Right atrium auricular region (tissue), 2 donors: ENCODE measurements at regions not wholly inside any gene's neighbourhood (a gene's known extent, or its start where the extent isn't known, plus 50 kb on each side); places are given as distances from the start of the nearest gene placed in this dataset.
"Not testable (repeated sequence)": the region's sequence is repeated elsewhere in the genome, so short reads cannot be mapped to it uniquely, and the experiment has no call there.

ENCODE experiments used
- DNase-seq: peaks from one replicate; pipeline ENCODE4 v3.0.0-alpha.2; 2019; ENCODE audit warnings: low spot score
- H3K27ac ChIP-seq, 2 donors: fragments of 200-600 bp; sonication (generic); 1 replicate in 1 of 2; 2 replicates in 1 of 2; pipeline ENCODE4 v1.5.1; 2016 to 2019
- H3K27me3 ChIP-seq, 2 donors: fragments of 200-600 bp; sonication (generic); one replicate each; pipeline versions ENCODE4 v1.5.1 to v1.6.0; 2017 to 2019
- H3K36me3 ChIP-seq: fragments of 200-600 bp; sonication (generic); one replicate; pipeline ENCODE4 v1.5.1; 2016
- H3K4me1 ChIP-seq, 2 donors: fragments of 200-600 bp; sonication (generic); one replicate each; pipeline versions ENCODE4 v1.5.1 to v1.6.0; 2017 to 2019
- H3K4me3 ChIP-seq, 2 donors: fragments of 200-600 bp; sonication (generic); 1 replicate in 1 of 2; 2 replicates in 1 of 2; pipeline ENCODE4 v1.5.1; 2017 to 2019; ENCODE audit warnings: mild to moderate bottlenecking in 1 of 2, moderate library complexity in 1 of 2
- H3K9me3 ChIP-seq, 2 donors: fragments of 200-600 bp; sonication (generic); one replicate each; pipeline ENCODE4 v1.5.1; 2019
- TF ChIP-seq, protein P1 (sequence below), 2 donors: fragments of 200-600 bp; sonication (generic); IDR thresholded peaks; one replicate each; pipeline ENCODE4 v1.5.1; 2019; ENCODE audit warnings: antibody characterized with exemption in 2 of 2

DNA sequence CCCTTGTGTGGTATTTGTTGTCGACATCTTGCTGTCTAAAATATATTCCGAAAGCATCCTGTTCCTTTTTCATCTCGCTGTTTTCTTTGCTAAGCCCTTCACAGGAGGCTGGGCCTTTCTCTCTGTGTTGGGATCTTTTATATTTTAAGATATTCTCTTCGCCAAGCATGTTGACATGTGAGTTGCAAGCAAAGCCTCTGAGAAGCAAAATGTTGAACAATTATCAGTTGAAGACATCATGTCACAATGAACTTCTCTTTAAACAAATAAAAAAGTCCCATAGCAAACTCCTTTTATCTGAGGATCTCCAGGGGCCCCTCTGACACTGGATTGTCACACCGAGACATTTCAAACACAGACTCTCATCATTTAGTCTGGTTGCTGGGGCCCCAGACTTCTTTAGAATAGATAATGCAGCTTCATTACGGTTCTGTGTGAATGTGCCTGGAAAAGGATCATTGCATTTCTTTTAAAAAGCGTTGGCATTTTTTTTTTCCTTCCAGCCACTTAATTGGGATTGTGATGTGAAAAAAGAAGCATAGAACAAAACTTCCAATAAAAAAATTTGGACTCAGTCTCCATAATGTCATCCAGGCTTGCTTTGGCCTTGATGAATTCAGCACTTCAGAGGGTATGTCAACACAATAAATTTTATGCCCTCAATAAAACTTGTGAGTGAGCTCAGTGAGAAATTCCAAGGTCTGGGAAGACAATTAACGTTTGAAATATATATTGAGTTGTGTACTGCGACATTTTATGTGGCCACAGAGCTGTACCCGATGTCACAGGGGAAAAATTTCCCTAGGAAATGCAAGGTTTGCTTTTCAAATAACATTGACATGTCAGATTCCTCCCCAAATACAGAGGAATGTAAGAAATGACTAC, 496.8 kb downstream of the XYLT1 start:
- Histone ChIP-seq H3K27ac (no peak overlapping the region), H3K4me1 (no peaks in the 10 kb centered on the region), H3K9me3 (peaks cover 0 to 6% of the 10 kb centered on the region in 2 donors), H3K4me3 (no peak overlapping the region), H3K27me3 (no peaks in the 10 kb centered on the region), H3K36me3 (no peaks in the 10 kb centered on the region)
- TF ChIP-seq, protein P1, sequence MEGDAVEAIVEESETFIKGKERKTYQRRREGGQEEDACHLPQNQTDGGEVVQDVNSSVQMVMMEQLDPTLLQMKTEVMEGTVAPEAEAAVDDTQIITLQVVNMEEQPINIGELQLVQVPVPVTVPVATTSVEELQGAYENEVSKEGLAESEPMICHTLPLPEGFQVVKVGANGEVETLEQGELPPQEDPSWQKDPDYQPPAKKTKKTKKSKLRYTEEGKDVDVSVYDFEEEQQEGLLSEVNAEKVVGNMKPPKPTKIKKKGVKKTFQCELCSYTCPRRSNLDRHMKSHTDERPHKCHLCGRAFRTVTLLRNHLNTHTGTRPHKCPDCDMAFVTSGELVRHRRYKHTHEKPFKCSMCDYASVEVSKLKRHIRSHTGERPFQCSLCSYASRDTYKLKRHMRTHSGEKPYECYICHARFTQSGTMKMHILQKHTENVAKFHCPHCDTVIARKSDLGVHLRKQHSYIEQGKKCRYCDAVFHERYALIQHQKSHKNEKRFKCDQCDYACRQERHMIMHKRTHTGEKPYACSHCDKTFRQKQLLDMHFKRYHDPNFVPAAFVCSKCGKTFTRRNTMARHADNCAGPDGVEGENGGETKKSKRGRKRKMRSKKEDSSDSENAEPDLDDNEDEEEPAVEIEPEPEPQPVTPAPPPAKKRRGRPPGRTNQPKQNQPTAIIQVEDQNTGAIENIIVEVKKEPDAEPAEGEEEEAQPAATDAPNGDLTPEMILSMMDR (IDR thresholded peaks at IDR 0.05): no peak
- no peak for DNase-seq

DNA sequence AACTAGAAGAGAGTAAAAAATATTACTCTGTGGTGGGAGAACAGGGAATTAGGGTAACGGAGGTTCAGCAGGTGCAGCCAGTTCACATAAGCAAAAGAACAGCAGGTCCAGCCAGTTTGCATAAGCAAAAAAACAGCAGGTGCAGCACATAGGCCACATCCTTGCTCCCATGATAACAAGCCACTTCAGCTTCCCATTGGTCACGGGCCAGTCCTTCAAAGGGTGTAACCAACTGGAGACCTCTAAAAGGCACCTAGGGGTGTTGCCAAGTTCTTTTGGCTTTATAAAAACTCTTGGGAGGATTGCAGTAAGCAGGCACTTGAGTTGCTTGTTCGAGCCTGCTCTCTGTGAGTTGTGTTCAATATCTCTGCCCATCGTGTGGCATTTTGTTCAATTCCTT, 488.1 kb downstream of the XYLT1 start:
- Histone ChIP-seq H3K9me3 (peaks cover 0 to 7% of the 10 kb centered on the region in 2 donors), H3K4me3 (no peak overlapping the region), H3K27ac (no peak overlapping the region), H3K27me3 (no peaks in the 10 kb centered on the region), H3K36me3 (no peaks in the 10 kb centered on the region), H3K4me1 (no peaks in the 10 kb centered on the region)
- DNase-seq: no peak
- TF ChIP-seq, protein P1 (IDR thresholded peaks at IDR 0.05): no peak

DNA sequence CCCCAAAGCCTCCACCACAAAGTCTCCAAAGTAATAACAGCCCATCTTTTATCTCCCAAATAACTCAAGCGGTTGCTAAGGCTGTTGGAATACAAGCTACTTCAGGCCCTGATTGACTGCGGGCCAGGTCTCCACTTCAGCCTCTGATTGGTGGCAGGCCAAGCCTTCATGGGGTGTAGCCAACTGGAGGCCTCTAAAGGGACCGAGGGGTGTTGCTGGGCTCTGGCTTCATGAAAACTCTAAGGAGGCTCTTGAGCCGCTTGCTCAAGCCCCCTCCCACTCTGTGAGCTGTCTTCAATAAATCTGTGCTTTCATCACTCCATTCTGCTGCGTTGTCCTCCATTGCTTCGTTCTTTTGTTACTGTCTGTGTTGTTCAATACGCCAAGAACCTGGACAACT, 487.2 kb downstream of the XYLT1 start:
- Histone ChIP-seq H3K27me3 (no peaks in the 10 kb centered on the region), H3K4me1 (no peaks in the 10 kb centered on the region), H3K36me3 (no peaks in the 10 kb centered on the region), H3K9me3 (peaks cover 0 to 7% of the 10 kb centered on the region in 2 donors), H3K27ac (no peak overlapping the region), H3K4me3 (no peak overlapping the region)
- DNase-seq: no peak
- TF ChIP-seq, protein P1 (IDR thresholded peaks at IDR 0.05): no peak

DNA sequence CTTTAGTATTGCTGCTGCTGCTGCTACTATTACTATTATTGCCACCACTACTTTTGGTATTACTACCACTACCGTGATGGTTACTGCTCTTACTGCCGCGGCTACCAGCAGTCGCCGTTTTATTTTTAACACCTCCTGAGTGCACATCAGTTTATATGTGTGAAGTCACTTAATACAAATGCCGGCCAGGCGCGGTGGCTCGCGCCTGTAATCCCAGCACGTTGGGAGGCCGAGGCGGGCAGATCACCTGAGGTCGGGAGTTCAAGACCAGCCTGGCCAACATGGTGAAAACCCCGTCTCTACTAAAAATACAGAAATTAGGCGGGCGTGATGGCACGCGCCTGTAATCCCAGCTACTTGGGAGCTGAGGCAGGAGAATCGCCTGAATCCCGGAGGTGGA, 486.7 kb downstream of the XYLT1 start:
- H3K4me3 ChIP-seq, H3K27ac ChIP-seq, H3K4me1 ChIP-seq, DNase-seq, H3K9me3 ChIP-seq, H3K36me3 ChIP-seq, H3K27me3 ChIP-seq: not testable (repeated sequence)

DNA sequence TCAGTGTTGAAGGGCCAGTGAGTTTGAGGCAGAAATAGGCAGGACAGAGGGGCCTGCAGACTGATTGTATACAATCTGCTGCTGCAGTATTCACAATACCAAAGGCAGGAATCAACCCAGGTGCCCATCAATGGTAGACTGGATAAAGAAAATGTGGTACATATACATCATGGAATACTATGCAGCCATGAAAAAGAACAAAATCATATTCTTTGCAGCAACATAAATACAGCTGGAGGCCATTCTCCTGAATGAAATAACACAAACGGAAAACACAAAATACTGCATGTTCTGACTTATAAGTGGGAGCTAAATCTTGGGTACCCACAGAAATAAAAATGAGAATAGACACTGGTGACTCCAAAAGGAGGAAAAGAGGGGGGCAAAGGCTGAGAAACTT, 485.1 kb downstream of the XYLT1 start:
- H3K4me3 ChIP-seq: no peak overlapping the region
- peaks cover 0 to 7% of the 10 kb centered on the region in 2 donors for H3K9me3 ChIP-seq
- TF ChIP-seq, protein P1 (IDR thresholded peaks at IDR 0.05): no peak
- H3K4me1 ChIP-seq: no peaks in the 10 kb centered on the region
- H3K27ac ChIP-seq: no peak overlapping the region
- H3K27me3 ChIP-seq: no peaks in the 10 kb centered on the region
- no peak for DNase-seq
- H3K36me3 ChIP-seq: no peaks in the 10 kb centered on the region

DNA sequence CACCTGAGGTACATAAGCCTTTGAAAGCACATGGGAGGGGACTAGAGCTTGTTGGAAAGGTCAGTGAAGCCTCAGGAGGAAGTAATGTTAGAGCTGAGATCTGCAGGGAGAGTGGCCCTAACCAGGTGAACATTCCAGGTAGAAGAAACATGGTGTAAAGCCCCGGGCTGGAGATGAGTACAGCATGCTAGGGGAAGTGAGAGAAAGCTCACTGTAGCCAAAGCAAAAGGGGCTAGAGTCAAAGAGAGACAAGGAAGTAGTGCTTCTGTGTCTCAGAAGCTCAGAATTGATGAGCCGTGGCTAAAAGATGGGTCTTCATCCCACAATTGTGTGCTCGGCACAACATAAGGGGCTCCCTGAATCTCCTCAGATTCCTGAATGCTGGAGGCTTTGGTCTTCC, 481.8 kb downstream of the XYLT1 start:
- DNase-seq: no peak

More for the DNA sequence above, 481.8 kb downstream of the XYLT1 start:
- Histone ChIP-seq H3K36me3 (no peaks in the 10 kb centered on the region), H3K27me3 (no peaks in the 10 kb centered on the region), H3K4me3 (no peak overlapping the region), H3K27ac (no peak overlapping the region), H3K9me3 (peaks cover 0 to 7% of the 10 kb centered on the region in 2 donors), H3K4me1 (no peaks in the 10 kb centered on the region)
- TF ChIP-seq, protein P1 (IDR thresholded peaks at IDR 0.05): no peak
